Activated CD8-positive, alpha-beta T cell treated with anti-CD3 and anti-CD28 coated beads for 36 hours (primary cell): ENCODE measurements at regions not wholly inside any gene's neighbourhood (a gene's known extent, or its start where the extent isn't known, plus 50 kb on each side); places are given as distances from the start of the nearest gene placed in this dataset.

Source experiments
- ATAC-seq: fragments of 200-7000 bp; cut with Tn5 transposase; one replicate; pipeline ENCODE4 v1.10.0; 2021; ENCODE audit warnings: mild to moderate bottlenecking, moderate library complexity
- CTCF ChIA-PET: fragments of 350-600 bp; sonication (Branson Sonifier 250); formaldehyde crosslinking; loops from one replicate; lab custom pipeline; 2021; ENCODE audit warnings: antibody characterized with exemption; lab: Charles Lee
- POLR2A ChIA-PET: fragments of 350-600 bp; sonication (Branson Sonifier 250); formaldehyde crosslinking; loops from one replicate; lab custom pipeline; 2021; ENCODE audit warnings: antibody characterized with exemption; lab: Charles Lee
- DNase-seq: peaks from one replicate; pipeline ENCODE4 v3.0.0-alpha.2; 2020
- H3K27ac Mint-ChIP-seq: one replicate; pipeline ENCODE4 v1.8.0; 2021; ENCODE audit warnings: mild to moderate bottlenecking, mixed read lengths
- H3K27me3 Mint-ChIP-seq: one replicate; pipeline ENCODE4 v1.8.0; 2021; ENCODE audit warnings: mixed read lengths
- H3K36me3 Mint-ChIP-seq: one replicate; pipeline ENCODE4 v1.8.0; 2021; ENCODE audit warnings: low read depth, mixed read lengths
- H3K4me1 Mint-ChIP-seq: one replicate; pipeline ENCODE4 v1.8.0; 2021; ENCODE audit warnings: low read depth, mixed read lengths
- H3K4me3 Mint-ChIP-seq: one replicate; pipeline ENCODE4 v1.8.0; 2021; ENCODE audit warnings: mild to moderate bottlenecking, moderate library complexity, mixed read lengths
- H3K9me3 Mint-ChIP-seq: one replicate; pipeline ENCODE4 v1.8.0; 2021; ENCODE audit warnings: mixed read lengths
- intact Hi-C: fragments of 100-400 bp; cut with micrococcal nuclease; formaldehyde crosslinking; loops from one replicate; pipeline ENCODE4 v1.10.0; 2022
- TF ChIP-seq, protein P1 (sequence below): fragments of 200-600 bp; IDR thresholded peaks from one replicate; pipeline ENCODE4 v1.8.0; 2022; ENCODE audit warnings: antibody characterized with exemption, mild to moderate bottlenecking

DNA sequence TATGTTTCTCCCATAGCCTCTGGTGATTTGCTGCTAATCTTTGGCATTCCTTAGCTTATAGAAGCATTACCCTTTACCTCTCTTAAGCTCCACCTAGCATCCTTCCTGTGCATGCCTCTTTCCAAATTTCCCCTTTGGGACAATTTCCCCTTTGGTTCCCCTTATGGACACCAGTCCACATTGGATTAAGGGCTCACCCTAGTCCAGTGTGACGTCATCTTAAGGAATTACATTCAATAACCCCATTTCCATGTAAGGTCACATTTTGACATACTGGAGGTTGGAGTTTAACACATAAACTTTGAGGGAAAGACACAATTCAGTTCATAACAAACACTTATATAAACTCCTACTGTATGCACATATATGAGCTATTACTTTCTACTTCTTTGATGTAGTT lies 916.6 kb downstream of the SLC4A3 start:
- ATAC-seq (no peak), DNase-seq (no peak)
- no peaks in the 10 kb centered on the region for H3K4me1 Mint-ChIP-seq
- no peak overlapping the region for H3K4me3 Mint-ChIP-seq
- CTCF ChIA-PET, result no interaction called here
- no peak overlapping the region for H3K27ac Mint-ChIP-seq
- no peaks in the 10 kb centered on the region for H3K36me3 Mint-ChIP-seq
- peaks cover 1% of the 10 kb centered on the region for H3K9me3 Mint-ChIP-seq
- POLR2A ChIA-PET, result no interaction called here
- no peaks in the 10 kb centered on the region for H3K27me3 Mint-ChIP-seq
- TF ChIP-seq, protein P1, sequence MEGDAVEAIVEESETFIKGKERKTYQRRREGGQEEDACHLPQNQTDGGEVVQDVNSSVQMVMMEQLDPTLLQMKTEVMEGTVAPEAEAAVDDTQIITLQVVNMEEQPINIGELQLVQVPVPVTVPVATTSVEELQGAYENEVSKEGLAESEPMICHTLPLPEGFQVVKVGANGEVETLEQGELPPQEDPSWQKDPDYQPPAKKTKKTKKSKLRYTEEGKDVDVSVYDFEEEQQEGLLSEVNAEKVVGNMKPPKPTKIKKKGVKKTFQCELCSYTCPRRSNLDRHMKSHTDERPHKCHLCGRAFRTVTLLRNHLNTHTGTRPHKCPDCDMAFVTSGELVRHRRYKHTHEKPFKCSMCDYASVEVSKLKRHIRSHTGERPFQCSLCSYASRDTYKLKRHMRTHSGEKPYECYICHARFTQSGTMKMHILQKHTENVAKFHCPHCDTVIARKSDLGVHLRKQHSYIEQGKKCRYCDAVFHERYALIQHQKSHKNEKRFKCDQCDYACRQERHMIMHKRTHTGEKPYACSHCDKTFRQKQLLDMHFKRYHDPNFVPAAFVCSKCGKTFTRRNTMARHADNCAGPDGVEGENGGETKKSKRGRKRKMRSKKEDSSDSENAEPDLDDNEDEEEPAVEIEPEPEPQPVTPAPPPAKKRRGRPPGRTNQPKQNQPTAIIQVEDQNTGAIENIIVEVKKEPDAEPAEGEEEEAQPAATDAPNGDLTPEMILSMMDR, result no peak
- intact Hi-C loops, result no loop called here

GRCh38 chr2:220550995-220551700 lies 923.7 kb downstream of the SLC4A3 start:
- Mint-ChIP-seq H3K4me3 (no peak overlapping the region), H3K27ac (no peak overlapping the region), H3K27me3 (no peaks in the 10 kb centered on the region), H3K36me3 (no peaks in the 10 kb centered on the region), H3K9me3 (no peaks in the 10 kb centered on the region), H3K4me1 (no peaks in the 10 kb centered on the region)
- no peak for DNase-seq
- no peak for ATAC-seq
- ChIA-PET CTCF (no interaction called here), POLR2A (interaction anchor here (0.7 kb wide), 1 partner anchor 176 kb away, joined by 3 read pairs; no protein-coding TSS in a partner anchor)
- intact Hi-C loops, result no loop called here
- TF ChIP-seq, protein P1, result no peak

DNA sequence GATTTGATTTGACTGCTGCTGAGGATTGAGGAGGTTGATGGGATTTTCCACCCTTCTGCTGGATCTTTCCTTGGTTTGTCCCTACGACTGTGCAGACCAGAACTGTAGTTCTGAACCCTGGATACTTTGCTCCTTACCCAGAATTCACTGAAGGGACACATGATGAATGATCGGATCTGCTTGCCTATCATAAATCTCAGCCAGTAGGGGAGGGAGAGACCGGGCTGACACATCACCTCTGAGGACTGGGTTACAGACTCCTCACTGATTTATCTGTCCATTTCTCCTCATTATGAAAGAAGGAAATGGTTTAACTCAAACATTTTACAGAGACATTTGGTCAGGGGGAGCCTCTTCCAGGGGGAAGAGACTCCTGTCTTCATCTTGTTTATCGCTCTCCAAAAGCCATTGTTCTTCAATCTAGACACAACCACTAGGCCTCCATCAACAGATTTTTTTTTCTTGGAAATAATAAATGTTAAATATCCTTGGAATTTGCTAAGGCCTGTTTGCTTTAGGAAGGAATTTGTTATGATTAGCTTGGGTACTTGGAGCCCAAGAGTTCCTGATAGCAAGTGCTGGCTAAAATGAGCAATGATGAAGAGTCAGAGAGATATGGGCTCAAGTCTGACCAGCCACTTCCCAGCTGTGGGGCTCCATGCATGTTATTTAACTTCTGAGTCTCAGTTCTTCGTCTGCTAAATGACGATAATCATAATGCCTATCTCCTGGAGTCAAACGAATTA lies 925.5 kb downstream of the SLC4A3 start:
- DNase-seq (no peak), ATAC-seq (no peak)
- H3K27ac Mint-ChIP-seq, result no peak overlapping the region
- no peaks in the 10 kb centered on the region for H3K9me3 Mint-ChIP-seq
- ChIA-PET POLR2A (no interaction called here), CTCF (no interaction called here)
- TF ChIP-seq, protein P1, result no peak
- no peaks in the 10 kb centered on the region for H3K36me3 Mint-ChIP-seq
- no peaks in the 10 kb centered on the region for H3K27me3 Mint-ChIP-seq
- H3K4me1 Mint-ChIP-seq, result no peaks in the 10 kb centered on the region
- H3K4me3 Mint-ChIP-seq, result no peak overlapping the region
- intact Hi-C loops, result no loop called here

- CTCF ChIA-PET, result no interaction called here
- intact Hi-C loops, result no loop called here
Observed at GRCh38 chr2:220555961-220556630, 928.7 kb downstream of the SLC4A3 start.

More at GRCh38 chr2:220555961-220556630, 928.7 kb downstream of the SLC4A3 start:
- Mint-ChIP-seq H3K27me3 (no peaks in the 10 kb centered on the region), H3K27ac (no peak overlapping the region), H3K36me3 (no peaks in the 10 kb centered on the region), H3K4me3 (no peak overlapping the region), H3K9me3 (no peaks in the 10 kb centered on the region), H3K4me1 (no peaks in the 10 kb centered on the region)
- no peak for ATAC-seq
- POLR2A ChIA-PET, result no interaction called here
- TF ChIP-seq, protein P1, result no peak
- DNase-seq, result no peak
